H1 (cell line): ENCODE measurements at regions not wholly inside any gene's neighbourhood (a gene's known extent, or its start where the extent isn't known, plus 50 kb on each side); places are given as distances from the start of the nearest gene placed in this dataset.

ENCODE experiments used
- HDAC2 ChIP-seq, 2 experiments: fragments of 300-600 bp in 1 of 2; sonication (generic) in 1 of 2; IDR thresholded peaks; 2 replicates each; pipeline ENCODE4 v1.6.1; 2011 to 2012; ENCODE audit warnings: low read depth in 2 of 2, low read length in 2 of 2, mild to moderate bottlenecking in 2 of 2, moderate library complexity in 2 of 2, borderline replicate concordance in 1 of 2, inconsistent platforms in 1 of 2
- KDM1A ChIP-seq: fragments of 200-600, 300-600 bp; sonication (generic); IDR thresholded peaks from 2 replicates; pipeline ENCODE4 v1.7.1; 2016; ENCODE audit warnings: mild to moderate bottlenecking, low read length, borderline replicate concordance
- KDM5A ChIP-seq: fragments of 200-600 bp; IDR thresholded peaks from 2 replicates; pipeline ENCODE4 v1.7.1; 2012; ENCODE audit warnings: mild to moderate bottlenecking, low read length, inconsistent platforms, mixed read lengths
- RBBP5 ChIP-seq: IDR thresholded peaks from 2 replicates; pipeline ENCODE4 v1.7.1; 2012; ENCODE audit warnings: low read depth, mild to moderate bottlenecking, inconsistent platforms, low read length, moderate library complexity, borderline replicate concordance
- SIX5 ChIP-seq: IDR thresholded peaks from 2 replicates; pipeline ENCODE4 v1.6.1; 2011; ENCODE audit warnings: mild to moderate bottlenecking, low read depth, low read length
- SP1 ChIP-seq: IDR thresholded peaks from 2 replicates; pipeline ENCODE4 v1.6.1; 2011; ENCODE audit warnings: low read depth, low read length

DNA sequence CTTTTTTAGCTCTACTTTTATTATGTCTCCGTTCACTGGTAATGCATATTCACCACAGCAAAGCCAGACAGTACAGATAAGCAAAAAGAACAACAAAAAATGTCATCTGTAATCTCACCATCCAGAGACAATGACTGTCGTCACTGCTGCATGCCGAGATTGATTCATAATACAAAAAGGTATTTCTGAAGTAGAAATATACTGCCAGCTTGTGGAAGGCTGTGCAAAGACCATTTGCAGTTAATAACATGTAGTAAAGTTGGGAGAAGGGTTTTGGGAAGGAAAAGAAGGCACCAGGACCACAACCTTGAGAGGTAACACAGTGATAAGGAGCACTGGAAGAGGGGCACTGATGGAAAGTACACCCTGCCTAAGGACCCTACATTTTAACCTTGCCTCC, 223.0 kb upstream of the ZIC3 start (continued):
- TF ChIP-seq KDM1A (no peak), SIX5 (no peak), RBBP5 (no peak), HDAC2 (IDR thresholded peaks at IDR 0.05; ENCODE audit: borderline replicate concordance in 1 of 2, low read depth in 2 of 2, low read length in 2 of 2) (no peak), KDM5A (no peak), SP1 (no peak)
